Panc1 (cell line): ENCODE measurements at regions not wholly inside any gene's neighbourhood (a gene's known extent, or its start where the extent isn't known, plus 50 kb on each side); places are given as distances from the start of the nearest gene placed in this dataset.
A peak's percentile ranks its signal among the peaks of the same experiment; 100 is the strongest.

Source experiments
- ATAC-seq: fragments of 200-7000 bp; cut with Tn5 transposase; 2 replicates; pipeline ENCODE4 v1.9.1; 2020; ENCODE audit warnings: mild to moderate bottlenecking, moderate library complexity
- BruUV-seq: library from RNA; stranded (reverse); fragments of 400-500 nt; replicated peaks from 2 replicates; lab custom pipeline; 2021; lab: Mats Ljungman, UMichigan
- CTCF ChIA-PET: fragments of 300-600 bp; sonication (Branson Sonifier 250); formaldehyde crosslinking; loops from one replicate; lab custom pipeline; 2022; ENCODE audit warnings: antibody characterized with exemption; lab: Charles Lee
- POLR2A ChIA-PET: fragments of 300-600 bp; sonication (Branson Sonifier 250); formaldehyde crosslinking; loops from one replicate; lab custom pipeline; 2022; ENCODE audit warnings: antibody characterized with exemption; lab: Charles Lee
- DNase-seq: peaks from one replicate; pipeline ENCODE4 v3.0.0-alpha.2; 2010; ENCODE audit warnings: low read depth, low spot score
- H3K27ac ChIP-seq: 2 replicates; pipeline ENCODE4 v1.5.1; 2011; ENCODE audit warnings: mild to moderate bottlenecking, low read length, inconsistent platforms
- H3K27me3 ChIP-seq: fragments of 200-500 bp; sonication (Bioruptor generic); 2 replicates; pipeline ENCODE4 v1.6.0; 2014; ENCODE audit warnings: low read length, inconsistent platforms; ENCODE audit not compliant: control insufficient read depth, insufficient read depth
- H3K36me3 ChIP-seq: fragments of 200-500 bp; sonication (Bioruptor generic); 2 replicates; pipeline ENCODE4 v1.5.1; 2014; ENCODE audit warnings: inconsistent platforms, mild to moderate bottlenecking, low read length, moderate library complexity; ENCODE audit not compliant: control insufficient read depth, insufficient read depth
- H3K4me1 ChIP-seq: 2 replicates; pipeline ENCODE4 v1.5.1; 2011; ENCODE audit warnings: inconsistent platforms, mild to moderate bottlenecking, low read length, moderate library complexity; ENCODE audit not compliant: control insufficient read depth, insufficient read depth
- H3K4me3 ChIP-seq, 2 experiments: 2 replicates each; pipeline ENCODE4 v1.5.1; 2011 to 2012; ENCODE audit warnings: low read depth in 2 of 2, low read length in 2 of 2, mild to moderate bottlenecking in 2 of 2, inconsistent platforms in 1 of 2, moderate library complexity in 1 of 2
- H3K9me3 ChIP-seq: fragments of 200-500 bp; sonication (Bioruptor generic); 2 replicates; pipeline ENCODE4 v1.5.1; 2014; ENCODE audit warnings: low read depth, mild to moderate bottlenecking, inconsistent platforms, low read length, moderate library complexity; ENCODE audit not compliant: control insufficient read depth, insufficient read depth
- POLR2AphosphoS5 ChIP-seq: IDR thresholded peaks from 2 replicates; pipeline ENCODE4 v1.6.1; 2012; ENCODE audit warnings: mild to moderate bottlenecking, low read depth, low read length, moderate library complexity
- REST ChIP-seq, 2 experiments: IDR thresholded peaks; 2 replicates each; pipeline ENCODE4 v1.6.1; 2011 to 2012; ENCODE audit warnings: low read depth in 2 of 2, control low read depth in 1 of 2, low read length in 1 of 2, mild to moderate bottlenecking in 1 of 2, moderate library complexity in 1 of 2; ENCODE audit not compliant: insufficient read depth in 1 of 2
- SIN3A ChIP-seq: IDR thresholded peaks from 2 replicates; pipeline ENCODE4 v1.6.1; 2012; ENCODE audit warnings: low read depth, mild to moderate bottlenecking, low read length, moderate library complexity, borderline replicate concordance; ENCODE audit not compliant: insufficient read depth
- TCF7L2 ChIP-seq: IDR thresholded peaks from 2 replicates; pipeline ENCODE4 v1.6.1; 2011; ENCODE audit warnings: mild to moderate bottlenecking, low read depth, low read length, inconsistent platforms
- in situ Hi-C: cut with HindIII; loops from 2 replicates; pipeline ENCODE4 v1.10.0; 2016; ENCODE audit warnings: low sequenced_read_pairs, low pct_unique_long_range_greater_than_20kb
- intact Hi-C: fragments of 100-400 bp; cut with micrococcal nuclease; formaldehyde crosslinking; loops from one replicate; pipeline ENCODE4 v1.10.0; 2022; ENCODE audit not compliant: unreplicated experiment
- TF ChIP-seq, protein P1 (sequence below): fragments of 450-650 bp; IDR thresholded peaks from 2 replicates; pipeline ENCODE4 v1.5.1; 2017; ENCODE audit warnings: mild to moderate bottlenecking

DNA sequence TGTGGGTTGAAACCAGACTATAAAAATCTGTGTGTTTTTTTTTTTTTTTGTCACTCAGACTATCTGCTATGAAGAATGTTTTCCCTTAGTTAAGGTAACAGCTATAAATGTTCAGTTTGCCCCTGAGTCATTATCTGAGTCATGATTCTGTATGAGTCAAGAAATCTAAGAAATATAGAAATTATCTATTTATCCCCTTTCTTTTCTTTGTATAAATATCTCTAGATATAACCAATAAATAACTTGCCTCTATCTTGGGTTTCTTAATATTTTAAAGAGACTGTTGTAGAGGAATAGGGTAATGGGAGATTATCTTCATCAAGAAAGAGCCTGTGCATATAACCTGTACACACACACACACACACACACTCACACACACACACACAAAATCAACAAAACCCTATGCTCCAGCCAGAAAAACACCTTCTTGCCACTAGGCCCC, 161.7 kb upstream of the EEA1 start:
- Histone ChIP-seq H3K36me3 (no peaks in the 10 kb centered on the region), H3K27me3 (no peaks in the 10 kb centered on the region), H3K27ac (no peak overlapping the region), H3K4me1 (no peaks in the 10 kb centered on the region; the same call in 1 of the 2 replicates), H3K4me3 (no peak overlapping the region), H3K9me3 (no peaks in the 10 kb centered on the region)
- intact Hi-C loops, result no loop called here
- no peak for TF ChIP-seq POLR2AphosphoS5
- no peak for TF ChIP-seq REST (IDR thresholded peaks at IDR 0.05; ENCODE audit: insufficient read depth in 1 of 2, low read depth in 2 of 2, low read length in 1 of 2)
- TF ChIP-seq SIN3A, result no peak
- TF ChIP-seq, protein P1, sequence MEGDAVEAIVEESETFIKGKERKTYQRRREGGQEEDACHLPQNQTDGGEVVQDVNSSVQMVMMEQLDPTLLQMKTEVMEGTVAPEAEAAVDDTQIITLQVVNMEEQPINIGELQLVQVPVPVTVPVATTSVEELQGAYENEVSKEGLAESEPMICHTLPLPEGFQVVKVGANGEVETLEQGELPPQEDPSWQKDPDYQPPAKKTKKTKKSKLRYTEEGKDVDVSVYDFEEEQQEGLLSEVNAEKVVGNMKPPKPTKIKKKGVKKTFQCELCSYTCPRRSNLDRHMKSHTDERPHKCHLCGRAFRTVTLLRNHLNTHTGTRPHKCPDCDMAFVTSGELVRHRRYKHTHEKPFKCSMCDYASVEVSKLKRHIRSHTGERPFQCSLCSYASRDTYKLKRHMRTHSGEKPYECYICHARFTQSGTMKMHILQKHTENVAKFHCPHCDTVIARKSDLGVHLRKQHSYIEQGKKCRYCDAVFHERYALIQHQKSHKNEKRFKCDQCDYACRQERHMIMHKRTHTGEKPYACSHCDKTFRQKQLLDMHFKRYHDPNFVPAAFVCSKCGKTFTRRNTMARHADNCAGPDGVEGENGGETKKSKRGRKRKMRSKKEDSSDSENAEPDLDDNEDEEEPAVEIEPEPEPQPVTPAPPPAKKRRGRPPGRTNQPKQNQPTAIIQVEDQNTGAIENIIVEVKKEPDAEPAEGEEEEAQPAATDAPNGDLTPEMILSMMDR, result no peak
- no peak for TF ChIP-seq TCF7L2
- peak; percentile 74 for ATAC-seq
- CTCF ChIA-PET, result no interaction called here
- no TSS peak for BruUV-seq
- POLR2A ChIA-PET, result no interaction called here
- in situ Hi-C loops, result no loop called here
- peak; percentile 28 for DNase-seq

DNA sequence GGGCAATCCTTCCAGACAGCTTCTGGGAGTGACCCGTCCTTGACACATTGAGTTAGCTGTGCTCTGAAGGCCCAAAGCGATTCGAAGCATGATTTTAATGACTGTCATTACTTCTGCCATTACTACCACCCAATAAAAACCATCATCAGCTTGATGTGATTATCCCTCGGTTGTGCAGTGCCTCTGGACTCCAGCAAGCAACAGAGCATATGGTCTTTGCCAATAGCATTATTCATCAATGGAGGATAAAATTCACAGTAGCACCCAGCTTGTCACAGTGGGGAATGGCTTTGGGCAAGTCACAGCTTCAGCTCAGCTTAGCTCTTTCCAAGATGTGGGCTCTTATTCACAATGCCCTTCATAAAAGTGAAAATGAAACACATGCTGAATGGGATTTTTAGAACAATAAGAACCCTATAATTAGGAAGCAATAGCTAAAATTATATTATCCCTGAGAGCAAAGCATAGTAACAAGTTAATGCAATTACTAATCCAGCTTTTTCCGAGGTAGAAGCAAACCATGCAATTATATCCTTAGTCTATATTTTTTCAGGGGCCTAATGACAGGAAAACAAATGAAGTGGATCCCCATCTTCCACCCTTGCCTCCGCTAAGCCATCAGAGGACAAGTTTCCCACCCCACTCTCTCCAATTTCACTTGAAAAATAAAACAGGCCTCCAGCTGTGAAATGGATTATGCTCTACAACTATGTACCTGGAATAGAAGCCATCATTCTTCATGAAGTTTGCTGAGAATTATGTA, 163.0 kb upstream of the EEA1 start:
- Histone ChIP-seq H3K9me3 (no peaks in the 10 kb centered on the region), H3K4me3 (no peak overlapping the region), H3K36me3 (no peaks in the 10 kb centered on the region), H3K4me1 (no peaks in the 10 kb centered on the region; the same call in 1 of the 2 replicates), H3K27ac (no peak overlapping the region), H3K27me3 (no peaks in the 10 kb centered on the region)
- DNase-seq (no peak), ATAC-seq (no peak)
- intact Hi-C loops, result no loop called here
- in situ Hi-C loops, result no loop called here
- POLR2A ChIA-PET, result no interaction called here
- BruUV-seq, result no TSS peak
- CTCF ChIA-PET, result interaction anchor here (0.6 kb wide), 1 partner anchor 148 kb away, joined by 6 read pairs; no protein-coding TSS in a partner anchor
- TF ChIP-seq TCF7L2, result no peak
- TF ChIP-seq, protein P1, result no peak
- no peak for TF ChIP-seq POLR2AphosphoS5
- no peak for TF ChIP-seq SIN3A
- no peak for TF ChIP-seq REST (IDR thresholded peaks at IDR 0.05; ENCODE audit: insufficient read depth in 1 of 2, low read depth in 2 of 2, low read length in 1 of 2)
